AG04449 (cell line): ENCODE measurements at regions not wholly inside any gene's neighbourhood (a gene's known extent, or its start where the extent isn't known, plus 50 kb on each side); places are given as distances from the start of the nearest gene placed in this dataset.

Experiments
- CTCF ChIA-PET: fragments of 350-600 bp; formaldehyde crosslinking; extraction: SDS; loops from one replicate; lab custom pipeline; 2021; ENCODE audit warnings: antibody characterized with exemption; lab: Yijun Ruan, JAX
- POLR2A ChIA-PET: fragments of 400-600, 350-600 bp; formaldehyde crosslinking; extraction: SDS; loops from one replicate; lab custom pipeline; 2020; ENCODE audit warnings: antibody characterized with exemption, inconsistent platforms; lab: Yijun Ruan, JAX
- DNase-seq: peaks from one replicate; pipeline ENCODE4 v3.0.0-alpha.2; 2010; ENCODE audit warnings: low read depth, low spot score
- H3K4me3 ChIP-seq: 2 replicates; pipeline ENCODE4 v1.5.1; 2011; ENCODE audit warnings: low read depth, mild to moderate bottlenecking, control low read depth, low read length
- TF ChIP-seq, protein P1 (sequence below): IDR thresholded peaks from one replicate; pipeline ENCODE4 v1.5.1; 2011; ENCODE audit warnings: mild to moderate bottlenecking, moderate library complexity, low read length, control low read depth, inconsistent platforms; ENCODE audit not compliant: insufficient read depth; ENCODE audit errors: missing control alignments

DNA sequence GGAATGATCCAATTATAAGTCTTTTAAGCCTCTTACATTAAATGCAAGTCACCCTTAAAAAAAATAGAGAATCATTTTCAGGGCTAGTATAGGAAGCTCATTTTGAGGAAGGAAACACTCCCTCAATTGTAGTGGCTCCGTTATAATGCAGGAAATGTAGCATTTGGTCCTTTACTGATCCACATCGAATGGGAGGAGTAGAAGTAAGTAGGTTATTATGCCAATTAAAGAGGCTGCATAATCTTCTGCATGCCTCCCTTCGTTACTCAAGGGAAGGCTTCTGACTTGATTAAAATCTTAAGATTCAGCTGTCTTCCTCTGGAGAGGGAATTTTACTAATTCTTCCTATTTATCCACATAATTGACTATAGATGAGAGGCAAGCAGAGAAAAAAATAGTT, 579.2 kb upstream of the COX7C start:
- TF ChIP-seq, protein P1, sequence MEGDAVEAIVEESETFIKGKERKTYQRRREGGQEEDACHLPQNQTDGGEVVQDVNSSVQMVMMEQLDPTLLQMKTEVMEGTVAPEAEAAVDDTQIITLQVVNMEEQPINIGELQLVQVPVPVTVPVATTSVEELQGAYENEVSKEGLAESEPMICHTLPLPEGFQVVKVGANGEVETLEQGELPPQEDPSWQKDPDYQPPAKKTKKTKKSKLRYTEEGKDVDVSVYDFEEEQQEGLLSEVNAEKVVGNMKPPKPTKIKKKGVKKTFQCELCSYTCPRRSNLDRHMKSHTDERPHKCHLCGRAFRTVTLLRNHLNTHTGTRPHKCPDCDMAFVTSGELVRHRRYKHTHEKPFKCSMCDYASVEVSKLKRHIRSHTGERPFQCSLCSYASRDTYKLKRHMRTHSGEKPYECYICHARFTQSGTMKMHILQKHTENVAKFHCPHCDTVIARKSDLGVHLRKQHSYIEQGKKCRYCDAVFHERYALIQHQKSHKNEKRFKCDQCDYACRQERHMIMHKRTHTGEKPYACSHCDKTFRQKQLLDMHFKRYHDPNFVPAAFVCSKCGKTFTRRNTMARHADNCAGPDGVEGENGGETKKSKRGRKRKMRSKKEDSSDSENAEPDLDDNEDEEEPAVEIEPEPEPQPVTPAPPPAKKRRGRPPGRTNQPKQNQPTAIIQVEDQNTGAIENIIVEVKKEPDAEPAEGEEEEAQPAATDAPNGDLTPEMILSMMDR = no peak
- no peak overlapping the region for H3K4me3 ChIP-seq
- DNase-seq = no peak
- POLR2A ChIA-PET = no interaction called here
- CTCF ChIA-PET = no interaction called here

DNA sequence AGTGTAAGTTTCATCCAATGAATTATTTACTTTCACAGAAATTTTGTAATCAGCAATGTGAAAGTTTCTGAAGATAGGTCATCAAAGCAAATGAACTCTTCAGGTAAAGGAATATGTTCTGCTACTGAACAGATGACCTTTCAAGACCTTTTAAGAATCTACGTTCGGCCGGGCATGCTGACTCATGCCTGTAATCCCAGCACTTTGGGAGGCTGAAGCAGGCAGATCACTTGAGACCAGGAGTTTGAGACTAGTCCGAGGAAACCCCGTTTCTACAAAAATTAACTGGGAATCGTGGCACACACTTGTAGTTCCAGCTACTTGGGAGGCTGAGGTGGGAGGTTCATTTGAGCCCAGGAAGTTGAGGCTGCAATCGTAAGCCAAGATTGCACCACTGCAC, 578.4 kb upstream of the COX7C start:
- CTCF ChIA-PET = no interaction called here
- TF ChIP-seq, protein P1 = no peak
- DNase-seq = no peak
- H3K4me3 ChIP-seq = no peak overlapping the region
- POLR2A ChIA-PET = no interaction called here

DNA sequence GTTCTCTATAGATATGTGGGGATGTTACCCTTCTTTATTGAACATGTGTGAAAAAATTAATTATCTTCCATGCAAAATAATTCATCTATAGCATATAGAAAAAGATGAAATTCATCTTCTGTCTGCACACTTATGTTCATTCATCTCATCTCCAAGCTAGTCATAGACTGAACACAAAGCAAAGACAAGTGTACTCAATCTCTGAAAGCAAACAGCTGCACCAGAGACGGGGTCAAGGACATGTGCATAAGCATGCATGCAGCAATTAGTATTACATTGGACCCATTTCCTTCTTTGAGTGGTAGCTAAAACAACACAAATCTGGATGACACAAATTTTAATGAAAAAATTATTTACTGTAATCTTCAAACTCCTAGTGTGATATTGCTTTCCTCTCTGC, 547.0 kb upstream of the COX7C start:
- ChIA-PET CTCF (no interaction called here), POLR2A (no interaction called here)
- H3K4me3 ChIP-seq = no peak overlapping the region
- no peak for DNase-seq
- TF ChIP-seq, protein P1 = no peak

DNA sequence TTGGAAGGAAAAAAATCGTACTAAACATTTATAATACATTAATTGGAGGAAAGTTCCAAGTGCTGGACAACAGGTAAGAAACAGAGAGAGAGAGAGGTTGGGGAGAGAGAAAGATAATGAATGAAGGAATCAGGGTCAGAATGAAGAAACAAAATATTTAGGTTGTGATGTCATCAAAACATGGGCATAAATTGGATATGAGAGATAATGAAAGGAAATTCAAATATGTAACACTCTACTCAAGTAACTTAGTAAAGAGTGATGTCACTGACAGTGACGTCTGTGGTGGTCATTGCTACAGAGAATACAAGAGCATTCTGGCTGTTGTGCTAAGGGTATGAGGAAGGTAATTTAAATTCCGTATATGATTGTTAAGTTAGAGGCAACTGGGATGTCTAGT, 543.4 kb upstream of the COX7C start:
- ChIA-PET CTCF (no interaction called here), POLR2A (no interaction called here)
- no peak for DNase-seq
- TF ChIP-seq, protein P1 = no peak
- H3K4me3 ChIP-seq = no peak overlapping the region

DNA sequence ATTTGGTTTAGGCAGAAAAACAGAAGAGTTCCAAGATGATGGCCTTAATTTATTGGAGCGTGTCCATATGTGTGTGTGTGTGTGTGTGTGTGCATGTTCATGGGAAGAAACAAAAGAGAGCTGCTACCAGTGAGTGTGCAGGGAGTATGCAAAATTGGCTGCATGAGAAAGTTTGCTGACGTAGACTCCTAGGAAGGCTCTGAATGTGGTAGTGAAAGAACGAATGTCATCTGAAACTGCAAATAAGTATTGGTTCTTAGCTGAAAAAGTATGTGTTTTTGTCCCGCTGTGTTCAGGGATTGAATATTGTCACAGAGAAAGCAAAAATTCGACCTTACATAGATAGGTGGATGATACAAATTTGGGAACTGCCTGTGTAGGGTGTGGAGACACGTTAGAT, 542.6 kb upstream of the COX7C start:
- no peak for DNase-seq
- CTCF ChIA-PET = no interaction called here
- POLR2A ChIA-PET = no interaction called here
- no peak overlapping the region for H3K4me3 ChIP-seq
- TF ChIP-seq, protein P1 = no peak

DNA sequence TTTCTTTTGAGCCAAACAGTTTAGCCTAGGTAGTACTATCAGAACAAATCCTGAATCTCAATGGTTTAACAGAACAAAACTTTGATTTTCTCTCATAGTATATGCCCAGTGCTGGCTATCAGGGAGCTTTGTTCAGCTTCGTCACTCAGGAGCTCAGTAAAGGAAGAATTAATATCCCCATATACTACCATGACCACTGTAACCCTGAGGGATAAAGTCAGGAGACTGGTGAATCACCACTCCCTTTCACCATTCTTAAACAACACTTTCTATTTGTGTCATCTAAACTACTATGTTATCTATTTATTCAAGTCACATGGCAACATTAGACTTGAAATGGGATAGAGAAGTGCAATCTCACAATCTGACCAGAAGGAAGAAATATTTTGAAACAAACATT, 522.6 kb upstream of the COX7C start:
- TF ChIP-seq, protein P1 = no peak
- CTCF ChIA-PET = no interaction called here
- no peak for DNase-seq
- POLR2A ChIA-PET = no interaction called here
- no peak overlapping the region for H3K4me3 ChIP-seq

DNA sequence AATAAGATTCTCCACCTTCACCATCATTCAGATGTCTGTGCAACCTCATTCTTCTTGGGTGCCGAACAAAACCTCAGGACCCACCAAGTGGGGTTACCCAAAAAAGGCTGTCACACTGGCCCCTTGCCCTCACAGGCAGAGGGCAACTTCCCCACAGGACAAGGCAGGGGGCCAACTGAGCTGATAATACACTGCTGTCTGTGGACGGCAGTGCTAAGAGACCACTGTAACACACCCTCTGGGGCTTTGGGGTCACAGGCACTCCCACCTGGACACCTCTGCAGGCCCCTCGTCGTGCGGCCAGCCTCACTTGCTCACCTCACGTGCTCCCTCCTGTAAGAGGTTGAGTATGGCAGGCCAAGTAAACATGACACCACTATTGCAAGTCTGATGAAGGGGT, 515.8 kb upstream of the COX7C start:
- ChIA-PET POLR2A (no interaction called here), CTCF (no interaction called here)
- DNase-seq = no peak
- TF ChIP-seq, protein P1 = no peak
- no peak overlapping the region for H3K4me3 ChIP-seq
